ENCODE measurements at regions not wholly inside any gene's neighbourhood (a gene's known extent, or its start where the extent isn't known, plus 50 kb on each side); places are given as distances from the start of the nearest gene placed in this dataset.
"Not testable (repeated sequence)": the region's sequence is repeated elsewhere in the genome, so short reads cannot be mapped to it uniquely, and the experiment has no call there.

- no peak for DNase-seq
Observed at GRCh38 chr5:98328015-98328414, 445.4 kb upstream of the RGMB start.

GRCh38 chr5:98330871-98331270 is 442.6 kb upstream of the RGMB start:
- no peak for DNase-seq

GRCh38 chr5:98333921-98334320 is 439.5 kb upstream of the RGMB start:
- no peak for DNase-seq

- no peak for DNase-seq
Observed at GRCh38 chr5:98334946-98335345, 438.5 kb upstream of the RGMB start.

- DNase-seq: no peak
Observed at GRCh38 chr5:98339141-98339848, 434.2 kb upstream of the RGMB start.

GRCh38 chr5:98341038-98342032 is 432.1 kb upstream of the RGMB start:
- no peak for DNase-seq

- DNase-seq: not testable (repeated sequence)
Observed at GRCh38 chr5:98342958-98343660, 430.4 kb upstream of the RGMB start.

- DNase-seq: no peak
Observed at GRCh38 chr5:98349251-98349989, 424.0 kb upstream of the RGMB start.

- DNase-seq: no peak
Observed at GRCh38 chr5:98349990-98350365, 423.5 kb upstream of the RGMB start.

- DNase-seq: no peak
Observed at GRCh38 chr5:98354922-98355321, 418.5 kb upstream of the RGMB start.

GRCh38 chr5:98360548-98360947 is 412.9 kb upstream of the RGMB start:
- DNase-seq: no peak

- no peak for DNase-seq
Observed at GRCh38 chr5:98363157-98363556, 410.3 kb upstream of the RGMB start.

GRCh38 chr5:98364549-98364948 is 408.9 kb upstream of the RGMB start:
- DNase-seq: no peak

GRCh38 chr5:98365126-98365525 is 408.3 kb upstream of the RGMB start:
- no peak for DNase-seq

GRCh38 chr5:98368141-98368540 is 405.3 kb upstream of the RGMB start:
- no peak for DNase-seq

GRCh38 chr5:98372351-98372750 is 401.1 kb upstream of the RGMB start:
- DNase-seq: no peak

GRCh38 chr5:98391921-98392625 is 381.4 kb upstream of the RGMB start:
- no peak for DNase-seq

- not testable (repeated sequence) for DNase-seq
Observed at GRCh38 chr5:98393205-98393604, 380.3 kb upstream of the RGMB start.

- no peak for DNase-seq
Observed at GRCh38 chr5:98397081-98397480, 376.4 kb upstream of the RGMB start.

- DNase-seq: no peak
Observed at GRCh38 chr5:98398465-98398864, 375.0 kb upstream of the RGMB start.

- no peak for DNase-seq
Observed at GRCh38 chr5:98401656-98402055, 371.8 kb upstream of the RGMB start.

GRCh38 chr5:98402130-98402529 is 371.3 kb upstream of the RGMB start:
- DNase-seq: no peak

Data from SIG-M5 (cell line).